Fibroblast of villous mesenchyme (primary cell): ENCODE measurements at regions not wholly inside any gene's neighbourhood (a gene's known extent, or its start where the extent isn't known, plus 50 kb on each side); places are given as distances from the start of the nearest gene placed in this dataset.
"Not testable (repeated sequence)": the region's sequence is repeated elsewhere in the genome, so short reads cannot be mapped to it uniquely, and the experiment has no call there.

Experiments used
- DNase-seq: peaks from one replicate; pipeline ENCODE4 v3.0.0-alpha.2; 2010; ENCODE audit warnings: low read depth
- H3K4me3 ChIP-seq: 2 replicates; pipeline ENCODE4 v1.5.1; 2011; ENCODE audit warnings: low read depth, mild to moderate bottlenecking, low read length
- TF ChIP-seq, protein P1 (sequence below): IDR thresholded peaks from 2 replicates; pipeline ENCODE4 v1.5.1; 2012; ENCODE audit warnings: low read depth, mild to moderate bottlenecking, low read length; ENCODE audit not compliant: insufficient read depth

DNA sequence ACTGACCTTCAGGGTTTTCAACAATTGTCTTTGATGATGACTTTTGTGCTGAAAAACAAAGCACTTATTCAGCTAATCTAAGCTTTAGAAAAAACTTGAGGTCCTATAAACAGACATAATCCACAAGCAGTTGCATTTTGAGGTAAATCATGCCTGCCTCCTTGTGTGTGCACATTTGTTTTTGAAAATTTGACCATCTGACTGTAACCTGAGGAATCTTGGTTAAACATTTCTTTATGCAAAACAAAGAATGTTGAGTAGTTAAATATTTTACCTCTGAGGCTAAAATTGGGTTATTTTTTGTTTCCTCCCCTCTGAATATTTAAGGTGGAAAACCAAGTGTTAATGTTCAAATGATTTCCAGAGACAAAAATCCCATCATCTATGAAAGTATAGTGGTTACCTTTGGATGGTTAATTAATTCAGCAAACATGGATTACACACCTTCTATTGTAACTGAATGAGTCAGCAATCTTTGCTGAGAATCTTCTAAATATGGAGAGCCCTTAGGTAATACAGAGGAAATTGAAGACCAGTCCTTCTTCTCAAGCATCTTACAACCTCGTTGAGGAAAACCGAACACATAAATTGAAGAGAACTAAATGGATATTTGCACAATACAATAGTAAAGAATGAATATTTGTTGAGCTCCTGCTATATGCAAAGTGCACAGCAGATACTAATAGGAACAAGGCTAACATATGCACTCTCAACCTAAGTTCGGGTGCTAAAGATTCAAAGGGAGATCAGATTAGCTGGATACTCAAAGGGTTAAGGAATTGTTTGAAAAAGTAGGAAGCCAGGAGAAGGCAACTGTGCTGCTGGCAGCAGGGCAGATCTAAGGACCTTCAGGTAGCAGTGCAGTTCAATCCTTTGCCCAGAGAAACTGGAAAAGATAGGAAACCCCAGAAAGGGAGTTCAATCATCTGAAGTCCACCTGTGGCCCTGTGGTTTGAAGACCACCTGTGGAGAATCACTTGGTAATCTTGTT, 115.2 kb downstream of the BMP4 start:
- TF ChIP-seq, protein P1, sequence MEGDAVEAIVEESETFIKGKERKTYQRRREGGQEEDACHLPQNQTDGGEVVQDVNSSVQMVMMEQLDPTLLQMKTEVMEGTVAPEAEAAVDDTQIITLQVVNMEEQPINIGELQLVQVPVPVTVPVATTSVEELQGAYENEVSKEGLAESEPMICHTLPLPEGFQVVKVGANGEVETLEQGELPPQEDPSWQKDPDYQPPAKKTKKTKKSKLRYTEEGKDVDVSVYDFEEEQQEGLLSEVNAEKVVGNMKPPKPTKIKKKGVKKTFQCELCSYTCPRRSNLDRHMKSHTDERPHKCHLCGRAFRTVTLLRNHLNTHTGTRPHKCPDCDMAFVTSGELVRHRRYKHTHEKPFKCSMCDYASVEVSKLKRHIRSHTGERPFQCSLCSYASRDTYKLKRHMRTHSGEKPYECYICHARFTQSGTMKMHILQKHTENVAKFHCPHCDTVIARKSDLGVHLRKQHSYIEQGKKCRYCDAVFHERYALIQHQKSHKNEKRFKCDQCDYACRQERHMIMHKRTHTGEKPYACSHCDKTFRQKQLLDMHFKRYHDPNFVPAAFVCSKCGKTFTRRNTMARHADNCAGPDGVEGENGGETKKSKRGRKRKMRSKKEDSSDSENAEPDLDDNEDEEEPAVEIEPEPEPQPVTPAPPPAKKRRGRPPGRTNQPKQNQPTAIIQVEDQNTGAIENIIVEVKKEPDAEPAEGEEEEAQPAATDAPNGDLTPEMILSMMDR = no peak
- no peak for DNase-seq
- no peak overlapping the region for H3K4me3 ChIP-seq

DNA sequence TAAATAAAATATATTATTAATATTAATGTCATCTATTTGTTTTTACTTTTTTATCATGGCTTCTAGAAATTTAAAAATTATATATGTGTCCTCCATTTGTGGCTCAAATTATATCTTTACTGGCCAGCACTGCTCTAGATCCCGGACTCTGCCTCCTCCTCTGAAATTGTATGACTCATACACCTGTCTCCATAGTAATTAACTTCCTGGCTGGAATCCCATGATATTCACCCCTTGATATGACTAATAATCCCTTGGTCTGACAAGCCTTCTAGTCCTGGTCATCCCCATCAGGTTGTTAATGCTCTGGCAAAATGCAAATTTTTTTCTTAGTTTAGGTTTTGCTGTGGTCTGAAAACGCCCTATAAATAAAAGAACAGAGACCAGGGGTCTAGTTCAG, 116.2 kb downstream of the BMP4 start:
- H3K4me3 ChIP-seq = no peak overlapping the region
- TF ChIP-seq, protein P1 = no peak
- DNase-seq = no peak

DNA sequence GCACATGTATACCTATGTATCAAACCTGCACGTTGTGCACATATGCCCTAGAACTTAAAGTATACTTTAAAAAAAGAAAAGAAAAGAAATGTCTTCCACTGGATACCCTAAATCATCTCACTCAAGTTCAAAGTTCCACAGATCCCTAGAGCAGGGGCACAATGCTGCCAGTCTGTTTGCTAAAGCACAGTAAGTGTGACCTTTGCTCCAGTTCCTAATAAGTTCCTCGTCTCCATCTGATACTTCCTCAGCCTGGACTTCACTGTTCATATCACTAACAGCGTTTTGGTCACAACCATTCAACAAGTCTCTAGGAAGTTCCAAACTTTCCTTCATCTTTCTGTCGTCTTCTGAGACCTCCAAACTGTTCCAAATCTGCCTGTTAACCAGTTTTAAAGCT, 118.3 kb downstream of the BMP4 start:
- no peak for DNase-seq
- no peak overlapping the region for H3K4me3 ChIP-seq
- TF ChIP-seq, protein P1 = no peak

DNA sequence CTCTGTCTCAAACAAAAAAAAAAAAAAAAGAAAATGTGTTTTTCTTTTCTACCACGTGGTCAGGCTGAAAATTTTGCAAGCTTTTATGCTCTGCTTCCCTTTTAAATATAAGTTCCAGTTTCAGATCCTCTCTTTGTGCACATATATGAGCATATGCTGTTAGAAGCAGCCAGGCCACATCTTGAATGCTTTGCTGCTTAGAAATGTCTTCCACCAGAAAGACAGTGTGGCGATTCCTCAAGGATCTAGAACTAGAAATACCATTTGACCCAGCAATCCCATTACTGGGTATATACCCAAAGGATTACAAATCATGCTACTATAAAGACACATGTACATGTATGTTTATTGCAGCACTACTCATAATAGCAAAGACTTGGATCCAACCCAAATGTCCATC, 119.0 kb downstream of the BMP4 start:
- H3K4me3 ChIP-seq, DNase-seq: not testable (repeated sequence)

DNA sequence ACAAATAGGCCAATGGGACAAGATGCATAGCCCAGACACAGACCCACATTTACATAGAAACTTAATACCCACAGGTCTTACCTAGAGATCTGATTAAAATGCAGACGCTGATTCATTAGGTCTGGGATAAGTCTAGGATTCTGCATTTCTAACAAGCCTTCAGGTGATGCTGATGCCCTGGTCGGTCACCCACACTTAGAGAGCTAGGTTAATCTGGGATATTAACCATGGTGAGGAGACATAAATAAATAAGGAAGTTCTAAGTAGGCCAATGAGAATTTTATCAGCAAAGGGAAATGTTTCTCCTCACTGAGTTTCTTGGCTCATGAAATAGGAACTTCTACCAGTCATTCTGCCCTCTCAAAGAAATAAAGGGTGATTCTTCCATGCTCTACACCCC, 120.1 kb downstream of the BMP4 start:
- H3K4me3 ChIP-seq = no peak overlapping the region
- DNase-seq = no peak
- TF ChIP-seq, protein P1 = no peak

DNA sequence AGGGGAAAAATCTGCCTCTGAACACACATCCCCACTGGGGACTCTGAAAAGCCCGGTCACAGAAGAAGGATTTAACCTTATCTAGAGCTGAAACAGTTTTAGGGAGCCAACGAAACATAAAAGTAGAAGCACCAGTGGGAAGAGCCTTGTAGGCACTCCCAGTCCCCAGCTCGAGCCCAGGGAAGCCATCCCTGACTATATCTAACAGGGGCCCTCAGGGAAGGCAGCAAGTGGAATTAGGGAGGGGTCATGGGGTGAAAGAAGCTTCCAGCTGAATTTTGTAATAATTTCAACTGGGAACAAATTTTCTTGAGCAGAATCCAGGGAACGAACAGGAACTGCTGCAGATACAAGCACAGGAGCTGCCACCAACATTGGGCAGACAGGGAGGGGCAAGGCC, 127.8 kb downstream of the BMP4 start:
- TF ChIP-seq, protein P1 = no peak
- no peak overlapping the region for H3K4me3 ChIP-seq
- no peak for DNase-seq

DNA sequence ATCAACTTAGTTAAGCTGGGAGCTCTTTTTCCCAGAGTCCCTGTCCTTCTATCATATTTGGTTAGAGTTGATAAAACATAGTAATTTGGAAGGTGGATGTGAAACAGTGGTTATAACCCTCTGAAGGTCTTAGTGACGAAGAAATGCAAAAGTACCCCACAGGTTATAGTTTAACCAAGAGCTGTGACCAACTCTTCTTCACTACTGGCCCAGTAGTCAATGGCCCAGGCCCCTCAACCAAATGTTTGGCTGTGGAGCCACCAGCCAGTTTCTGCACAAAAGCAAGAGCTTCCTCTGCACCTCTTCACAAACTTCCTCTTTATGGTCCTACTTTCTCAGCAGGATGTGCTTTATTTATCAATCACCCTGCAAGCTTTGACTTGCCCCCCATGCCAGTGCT, 132.6 kb downstream of the BMP4 start:
- DNase-seq = no peak
- H3K4me3 ChIP-seq = no peak overlapping the region
- TF ChIP-seq, protein P1 = no peak
